ENCODE measurements at regions not wholly inside any gene's neighbourhood (a gene's known extent, or its start where the extent isn't known, plus 50 kb on each side); places are given as distances from the start of the nearest gene placed in this dataset.

DNA sequence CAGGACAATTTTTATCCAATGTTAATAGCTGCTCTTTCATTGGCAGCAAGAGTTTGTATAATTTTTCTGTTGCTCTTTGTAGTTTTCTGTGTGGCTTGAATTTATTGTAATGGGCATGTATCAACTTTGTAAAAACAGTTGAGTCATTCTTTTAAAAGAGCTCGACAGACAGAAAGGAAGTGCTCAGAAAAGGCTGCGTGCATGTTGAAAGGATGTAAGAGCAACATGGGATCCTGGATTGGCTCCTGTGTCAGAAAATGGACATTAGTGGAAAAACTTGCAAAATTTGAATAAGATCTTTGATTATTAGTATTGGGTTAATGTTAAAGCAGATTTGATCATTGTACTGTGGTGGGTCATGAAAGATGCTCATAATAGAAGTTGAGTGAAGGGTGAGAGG is 93.3 kb upstream of the CDC42EP3 start:
- no peak for TF ChIP-seq POLR2A (IDR thresholded peaks at IDR 0.05)
- no peak for TF ChIP-seq POLR2AphosphoS5 (IDR thresholded peaks at IDR 0.05)
- TF ChIP-seq, protein P1, sequence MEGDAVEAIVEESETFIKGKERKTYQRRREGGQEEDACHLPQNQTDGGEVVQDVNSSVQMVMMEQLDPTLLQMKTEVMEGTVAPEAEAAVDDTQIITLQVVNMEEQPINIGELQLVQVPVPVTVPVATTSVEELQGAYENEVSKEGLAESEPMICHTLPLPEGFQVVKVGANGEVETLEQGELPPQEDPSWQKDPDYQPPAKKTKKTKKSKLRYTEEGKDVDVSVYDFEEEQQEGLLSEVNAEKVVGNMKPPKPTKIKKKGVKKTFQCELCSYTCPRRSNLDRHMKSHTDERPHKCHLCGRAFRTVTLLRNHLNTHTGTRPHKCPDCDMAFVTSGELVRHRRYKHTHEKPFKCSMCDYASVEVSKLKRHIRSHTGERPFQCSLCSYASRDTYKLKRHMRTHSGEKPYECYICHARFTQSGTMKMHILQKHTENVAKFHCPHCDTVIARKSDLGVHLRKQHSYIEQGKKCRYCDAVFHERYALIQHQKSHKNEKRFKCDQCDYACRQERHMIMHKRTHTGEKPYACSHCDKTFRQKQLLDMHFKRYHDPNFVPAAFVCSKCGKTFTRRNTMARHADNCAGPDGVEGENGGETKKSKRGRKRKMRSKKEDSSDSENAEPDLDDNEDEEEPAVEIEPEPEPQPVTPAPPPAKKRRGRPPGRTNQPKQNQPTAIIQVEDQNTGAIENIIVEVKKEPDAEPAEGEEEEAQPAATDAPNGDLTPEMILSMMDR (IDR thresholded peaks at IDR 0.05): no peak
- intact Hi-C loops (cut with DNase I): no loop called here
- WGBS: 39% methylated on average over 1 of the region's 2 CpGs

DNA sequence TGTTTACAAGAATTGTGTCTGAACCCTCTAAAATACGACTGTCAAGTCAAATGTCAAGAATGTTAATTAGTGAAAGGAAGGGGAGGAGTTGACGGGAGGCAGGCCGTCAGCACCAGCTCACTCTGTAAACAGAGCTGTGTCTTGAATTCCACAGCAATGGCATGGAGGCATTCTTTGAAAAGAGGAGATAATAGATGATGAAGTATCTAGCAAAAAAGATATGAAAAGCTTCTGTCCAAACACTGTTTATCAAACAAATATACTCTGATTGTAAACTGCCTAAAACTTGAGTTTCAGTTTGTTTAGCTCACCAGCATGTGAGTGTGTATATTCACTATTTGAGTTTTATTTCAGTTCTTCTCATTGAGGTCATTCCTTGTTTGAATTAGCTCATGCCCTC is 94.7 kb upstream of the CDC42EP3 start:
- intact Hi-C loops (cut with DNase I): no loop called here
- no peaks in the 10 kb centered on the region for H3K4me1 ChIP-seq (replicated peaks)
- no peaks in the 10 kb centered on the region for H3K36me3 ChIP-seq
- H3K4me3 ChIP-seq: no peak overlapping the region
- 71% methylated on average over 3 of the region's 3 CpGs for WGBS
- no peak for TF ChIP-seq POLR2A (IDR thresholded peaks at IDR 0.05)
- TF ChIP-seq, protein P1 (IDR thresholded peaks at IDR 0.05): no peak
- no peak for TF ChIP-seq POLR2AphosphoS5 (IDR thresholded peaks at IDR 0.05)
- DNase-seq (ENCODE audit: low spot score): no peak
- H3K27me3 ChIP-seq (replicated peaks; ENCODE audit: insufficient read depth): no peaks in the 10 kb centered on the region
- H3K9me3 ChIP-seq: no peaks in the 10 kb centered on the region
- H3K27ac ChIP-seq: no peak overlapping the region

More for the DNA sequence above, 93.3 kb upstream of the CDC42EP3 start:
- no peak overlapping the region for H3K4me3 ChIP-seq
- no peak for DNase-seq (ENCODE audit: low spot score)
- no peaks in the 10 kb centered on the region for H3K36me3 ChIP-seq
- H3K9me3 ChIP-seq: no peaks in the 10 kb centered on the region
- H3K27ac ChIP-seq: no peak overlapping the region
- no peaks in the 10 kb centered on the region for H3K4me1 ChIP-seq (replicated peaks)
- H3K27me3 ChIP-seq (replicated peaks; ENCODE audit: insufficient read depth): no peaks in the 10 kb centered on the region

DNA sequence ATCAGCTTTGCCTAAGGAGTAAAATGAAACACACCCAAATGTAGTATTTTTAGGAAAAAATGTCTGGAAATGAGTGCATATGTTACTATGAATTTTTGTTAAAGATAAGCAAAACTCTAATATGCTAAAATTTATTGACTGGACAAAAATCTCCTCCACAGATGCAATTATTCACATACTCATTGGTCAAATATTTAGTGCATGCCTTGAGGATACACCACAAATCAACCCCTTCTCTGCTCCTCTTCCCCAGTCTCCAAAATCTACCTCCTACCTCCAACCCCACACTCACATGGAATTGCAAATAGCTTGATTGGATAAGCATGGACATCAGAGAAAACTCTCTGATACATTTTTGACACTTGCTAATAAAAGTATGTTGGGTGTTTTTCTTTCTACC is 95.6 kb upstream of the CDC42EP3 start:
- peak overlapping the region; percentile 31 to 38 for H3K27ac ChIP-seq
- intact Hi-C loops (cut with DNase I): no loop called here
- TF ChIP-seq, protein P1 (IDR thresholded peaks at IDR 0.05): no peak
- TF ChIP-seq POLR2AphosphoS5 (IDR thresholded peaks at IDR 0.05) (no peak), POLR2A (IDR thresholded peaks at IDR 0.05) (no peak)
- no peaks in the 10 kb centered on the region for H3K27me3 ChIP-seq (replicated peaks; ENCODE audit: insufficient read depth)
- no peaks in the 10 kb centered on the region for H3K36me3 ChIP-seq
- H3K4me3 ChIP-seq: no peak overlapping the region
- DNase-seq (ENCODE audit: low spot score): no peak
- H3K4me1 ChIP-seq (replicated peaks): no peaks in the 10 kb centered on the region
- no peaks in the 10 kb centered on the region for H3K9me3 ChIP-seq

DNA sequence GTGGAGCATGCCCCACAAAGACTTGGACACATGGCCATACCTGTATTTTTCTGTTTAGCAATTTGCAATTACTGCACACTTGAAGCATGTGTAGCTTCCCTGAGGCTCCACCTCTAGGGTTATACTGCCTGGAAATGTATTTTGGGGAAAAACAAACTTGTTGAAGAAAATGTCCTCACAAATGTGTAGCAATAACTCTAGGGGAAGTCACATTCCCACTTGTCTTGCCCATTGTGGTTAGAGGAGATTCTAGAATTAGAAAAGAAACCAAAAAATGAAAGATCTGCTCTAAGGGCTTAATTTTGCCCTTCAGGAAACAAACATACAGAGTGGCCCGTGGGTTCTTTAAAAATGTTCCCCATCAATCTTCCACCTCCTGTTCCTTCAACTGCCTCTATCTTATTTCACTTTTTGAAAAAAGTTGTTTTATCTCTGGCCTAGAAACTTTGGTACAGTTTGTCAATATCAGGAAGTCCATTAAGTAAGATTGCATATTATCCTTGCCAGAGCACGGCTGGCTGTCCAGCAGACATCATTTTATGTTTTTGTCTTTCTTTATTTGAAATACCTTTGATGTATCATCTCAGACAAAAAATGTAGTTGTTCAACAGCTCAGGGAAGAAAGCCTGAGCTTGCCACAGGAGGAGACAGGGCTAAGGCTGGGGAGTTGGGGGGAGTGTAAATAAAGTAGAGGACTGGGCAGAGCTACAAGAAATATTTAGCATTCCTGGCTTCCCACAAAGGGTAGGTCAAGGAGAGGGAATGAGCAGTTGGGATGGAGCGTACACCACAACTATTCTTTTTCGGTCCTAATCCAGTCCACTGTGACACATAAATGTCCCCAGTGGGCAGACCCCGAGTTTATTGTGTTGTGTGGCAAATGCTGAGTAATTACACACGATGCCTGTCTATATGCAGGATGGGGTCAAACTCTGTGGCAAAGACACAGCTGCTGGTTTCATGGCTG is 96.8 kb upstream of the CDC42EP3 start:
- DNase-seq (ENCODE audit: low spot score): peak; percentile 61
- H3K4me1 ChIP-seq (replicated peaks): no peaks in the 10 kb centered on the region
- intact Hi-C loops (cut with DNase I): no loop called here
- H3K9me3 ChIP-seq: no peaks in the 10 kb centered on the region
- no peaks in the 10 kb centered on the region for H3K36me3 ChIP-seq
- WGBS: 16% methylated on average over 6 of the region's 6 CpGs
- TF ChIP-seq POLR2A (IDR thresholded peaks at IDR 0.05) (no peak), POLR2AphosphoS5 (IDR thresholded peaks at IDR 0.05) (peak; percentile 52)
- TF ChIP-seq, protein P1 (IDR thresholded peaks at IDR 0.05): no peak
- H3K4me3 ChIP-seq: no peak overlapping the region
- peak overlapping the region; percentile 31 to 38 for H3K27ac ChIP-seq
- no peaks in the 10 kb centered on the region for H3K27me3 ChIP-seq (replicated peaks; ENCODE audit: insufficient read depth)

DNA sequence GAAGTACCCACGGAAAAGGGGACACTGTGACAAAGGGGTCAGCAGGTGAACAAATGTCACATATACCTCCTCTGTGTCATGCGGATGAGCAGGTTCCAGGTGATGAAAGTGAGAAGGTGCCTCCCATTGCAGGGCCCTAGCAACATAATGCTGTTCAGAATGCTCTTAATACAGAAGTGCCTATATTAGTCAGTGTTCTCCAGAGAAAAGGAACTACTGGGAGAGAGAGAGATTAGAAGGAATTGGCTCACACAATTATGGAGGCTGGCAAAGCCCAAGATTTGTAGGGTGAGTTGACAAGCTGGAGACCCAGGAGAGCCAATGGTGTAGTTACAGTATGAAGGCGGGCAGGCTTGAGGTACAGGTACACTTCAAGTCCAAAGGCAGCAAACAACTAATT is 98.1 kb upstream of the CDC42EP3 start:
- H3K4me3 ChIP-seq: no peak overlapping the region
- no peaks in the 10 kb centered on the region for H3K36me3 ChIP-seq
- TF ChIP-seq POLR2A (IDR thresholded peaks at IDR 0.05) (no peak), POLR2AphosphoS5 (IDR thresholded peaks at IDR 0.05) (no peak)
- TF ChIP-seq, protein P1 (IDR thresholded peaks at IDR 0.05): no peak
- H3K27me3 ChIP-seq (replicated peaks; ENCODE audit: insufficient read depth): no peaks in the 10 kb centered on the region
- no peaks in the 10 kb centered on the region for H3K9me3 ChIP-seq
- DNase-seq (ENCODE audit: low spot score): no peak
- intact Hi-C loops (cut with DNase I): no loop called here
- 96% methylated on average over 3 of the region's 3 CpGs for WGBS
- peak overlapping the region; percentile 31 to 38 for H3K27ac ChIP-seq
- H3K4me1 ChIP-seq (replicated peaks): no peaks in the 10 kb centered on the region

All from prostate gland (tissue), 2 donors.